Hematopoietic multipotent progenitor cell treated with erythropoietin and hydrocortisone succinate and interleukin-3 and kit ligand, for 4 days (in vitro differentiated cells): ENCODE measurements at regions not wholly inside any gene's neighbourhood (a gene's known extent, or its start where the extent isn't known, plus 50 kb on each side); places are given as distances from the start of the nearest gene placed in this dataset.

ENCODE experiments used
- DNase-seq: peaks from one replicate; pipeline ENCODE4 v3.0.0-alpha.2; 2015

DNA sequence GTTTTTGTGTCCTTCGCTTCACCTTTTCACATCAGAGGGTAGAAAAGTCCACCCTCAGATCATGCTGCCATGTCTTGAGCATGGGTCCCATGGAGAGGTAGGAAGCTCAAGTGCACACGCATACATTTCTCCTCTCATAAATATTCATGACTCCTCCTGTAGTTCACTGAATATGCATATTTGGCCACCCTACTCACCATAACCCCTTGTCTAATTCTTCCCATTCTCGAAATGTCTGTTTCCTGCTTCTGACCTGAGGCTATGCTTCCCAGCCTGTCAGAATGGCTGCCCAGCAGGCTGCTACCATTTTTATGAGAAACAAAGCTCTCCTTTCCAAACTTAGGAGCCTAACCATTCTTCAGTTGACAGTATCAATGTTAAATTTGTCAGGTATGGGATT lies 86.5 kb downstream of the ADRA2C start:
- no peak for DNase-seq

DNA sequence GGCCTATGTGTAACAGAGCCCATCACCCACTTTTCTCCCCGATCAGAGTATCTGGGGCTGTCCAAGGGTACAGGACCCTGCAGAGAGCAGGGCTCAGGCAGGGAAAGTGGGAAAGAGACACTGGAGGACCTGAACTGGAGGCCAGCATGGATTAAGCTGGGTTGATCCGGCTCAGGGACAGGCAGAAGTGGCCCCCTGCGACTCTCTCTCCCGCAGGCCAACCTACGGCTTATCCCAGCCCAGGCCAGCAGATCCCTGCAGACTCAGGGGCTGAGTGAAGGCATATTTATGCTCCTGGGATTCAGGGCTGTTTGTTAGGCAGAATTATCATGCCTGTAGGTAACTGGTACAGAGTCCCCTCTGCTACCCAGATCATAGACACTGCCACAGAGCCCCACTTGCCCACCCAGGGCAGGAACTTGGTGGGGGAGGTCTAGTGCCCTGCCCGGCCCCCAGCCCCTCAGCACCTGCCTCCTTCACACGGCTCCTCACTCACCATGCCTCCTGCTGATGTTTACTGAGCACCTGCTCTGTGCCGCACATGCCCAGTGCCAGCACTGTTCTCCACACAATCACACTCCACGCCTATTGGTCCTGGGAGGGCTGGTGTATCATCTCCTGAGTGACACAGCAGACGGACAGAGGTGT lies 87.3 kb downstream of the ADRA2C start:
- DNase-seq, result no peak

DNA sequence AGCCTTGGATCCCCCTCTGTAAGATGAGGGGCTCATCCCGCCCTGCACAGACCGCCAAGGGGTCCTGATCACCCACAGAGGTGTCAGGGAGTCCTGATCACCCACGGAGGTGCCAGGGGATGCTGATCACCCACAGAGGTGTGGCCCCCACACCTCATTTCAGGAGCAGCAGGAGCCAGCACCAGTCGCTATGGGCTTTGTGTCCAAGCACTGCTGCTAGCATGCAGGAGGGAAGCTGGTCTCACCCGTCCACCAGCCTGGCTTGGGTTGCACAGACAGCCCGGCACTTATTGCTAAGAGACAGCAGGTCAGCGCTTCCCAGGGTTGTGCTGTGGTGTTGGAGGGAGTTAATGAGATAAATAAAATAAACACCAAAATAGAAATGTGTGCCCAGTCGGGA lies 88.5 kb downstream of the ADRA2C start:
- no peak for DNase-seq

GRCh38 chr4:3855646-3856045 lies 89.5 kb downstream of the ADRA2C start:
- DNase-seq, result no peak

DNA sequence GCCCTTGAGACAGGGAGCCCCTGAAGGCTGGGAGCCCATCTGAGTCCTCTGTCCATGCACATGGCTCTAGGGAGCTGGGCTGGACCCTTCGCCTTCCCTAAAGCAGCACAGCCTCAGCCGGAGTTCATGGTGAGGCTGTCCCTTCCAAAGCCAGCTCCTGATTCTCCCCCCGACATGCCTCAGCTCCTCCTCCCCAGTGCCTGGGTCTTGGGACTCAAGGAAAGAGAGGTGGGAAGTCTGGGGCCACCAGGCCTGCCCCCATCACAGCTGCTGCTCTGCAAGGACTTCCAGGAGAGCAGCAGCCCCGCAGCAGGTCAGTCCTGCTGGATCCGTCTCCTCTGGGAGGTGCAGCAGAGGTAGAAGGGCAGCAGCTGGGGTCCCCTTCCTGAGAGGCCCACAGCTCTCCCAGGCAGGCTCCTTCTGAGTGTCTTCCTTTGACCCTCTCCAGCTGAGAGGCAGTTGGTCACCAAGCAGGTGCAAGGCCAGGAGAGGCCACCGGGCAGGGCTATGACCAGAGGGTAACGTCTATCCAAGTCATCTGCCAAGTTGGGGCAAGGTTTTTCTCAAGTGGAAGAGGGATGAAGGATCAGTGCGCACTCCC lies 90.5 kb downstream of the ADRA2C start:
- DNase-seq, result no peak

DNA sequence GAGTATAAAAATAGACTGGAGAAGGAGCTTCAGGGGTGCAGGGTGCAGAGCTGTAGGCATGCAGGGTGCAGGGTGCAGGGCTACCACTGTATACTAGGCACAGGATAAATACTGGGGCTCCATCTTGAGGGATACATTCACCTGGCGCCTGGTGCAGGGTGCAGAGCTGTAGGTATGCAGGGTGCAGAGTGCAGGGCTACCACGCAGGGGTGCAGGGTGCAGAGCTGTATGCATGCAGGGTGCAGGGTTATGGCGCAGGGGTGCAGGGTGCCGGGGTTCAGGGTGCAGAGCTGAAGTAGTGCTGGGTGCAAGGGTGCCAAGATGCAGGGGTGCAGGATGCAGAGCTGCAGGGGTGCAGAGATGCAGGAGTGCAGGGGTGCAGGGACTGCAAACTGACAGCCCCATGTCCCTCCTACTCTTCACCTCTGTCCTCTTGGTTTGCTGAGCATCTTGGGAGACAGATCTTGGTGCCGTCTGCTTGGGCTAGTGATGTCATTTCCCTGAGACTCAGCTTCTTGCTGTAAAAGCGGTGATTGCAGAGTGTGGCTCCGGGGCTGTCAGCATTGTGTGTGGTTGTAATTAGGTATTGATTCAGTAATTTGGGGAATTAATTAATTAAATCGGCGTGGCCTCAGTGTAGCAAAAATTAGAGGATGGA lies 91.2 kb downstream of the ADRA2C start:
- no peak for DNase-seq

GRCh38 chr4:3858046-3858730 lies 92.0 kb downstream of the ADRA2C start:
- DNase-seq, result no peak

DNA sequence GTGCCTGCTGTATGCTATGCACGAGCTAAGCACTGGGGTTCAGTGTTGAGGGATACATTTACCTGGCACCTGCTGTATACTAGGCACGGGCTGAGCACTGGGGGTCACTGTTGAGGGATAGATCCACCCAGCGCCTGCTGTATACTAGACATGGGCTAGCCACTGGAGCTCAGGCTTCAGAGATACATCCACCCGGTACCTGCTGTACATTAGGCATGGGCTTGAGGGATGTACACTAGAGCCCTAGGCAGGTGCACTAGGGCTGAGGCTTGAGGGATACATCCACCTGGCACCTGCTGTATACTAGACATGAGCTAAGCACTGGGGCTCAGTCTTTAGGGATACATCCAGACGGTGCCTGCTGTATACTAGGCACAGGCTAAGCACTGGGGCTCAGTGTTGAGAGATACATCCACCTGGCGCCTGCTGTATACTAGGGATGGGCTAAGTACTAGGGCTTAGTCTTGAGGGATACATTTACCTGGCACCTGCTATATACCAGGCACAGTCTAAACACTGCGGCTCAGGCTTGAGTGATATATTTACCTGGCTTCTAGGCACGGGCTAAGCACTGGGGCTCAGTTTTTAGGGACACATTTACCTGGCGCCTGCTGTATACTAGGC lies 92.7 kb downstream of the ADRA2C start:
- no peak for DNase-seq

GRCh38 chr4:3859571-3859970 lies 93.4 kb downstream of the ADRA2C start:
- no peak for DNase-seq

GRCh38 chr4:3860061-3860912 lies 94.1 kb downstream of the ADRA2C start:
- DNase-seq, result no peak

- no peak for DNase-seq
These were observed 94.9 kb downstream of the ADRA2C start for GRCh38 chr4:3860913-3861636.

DNA sequence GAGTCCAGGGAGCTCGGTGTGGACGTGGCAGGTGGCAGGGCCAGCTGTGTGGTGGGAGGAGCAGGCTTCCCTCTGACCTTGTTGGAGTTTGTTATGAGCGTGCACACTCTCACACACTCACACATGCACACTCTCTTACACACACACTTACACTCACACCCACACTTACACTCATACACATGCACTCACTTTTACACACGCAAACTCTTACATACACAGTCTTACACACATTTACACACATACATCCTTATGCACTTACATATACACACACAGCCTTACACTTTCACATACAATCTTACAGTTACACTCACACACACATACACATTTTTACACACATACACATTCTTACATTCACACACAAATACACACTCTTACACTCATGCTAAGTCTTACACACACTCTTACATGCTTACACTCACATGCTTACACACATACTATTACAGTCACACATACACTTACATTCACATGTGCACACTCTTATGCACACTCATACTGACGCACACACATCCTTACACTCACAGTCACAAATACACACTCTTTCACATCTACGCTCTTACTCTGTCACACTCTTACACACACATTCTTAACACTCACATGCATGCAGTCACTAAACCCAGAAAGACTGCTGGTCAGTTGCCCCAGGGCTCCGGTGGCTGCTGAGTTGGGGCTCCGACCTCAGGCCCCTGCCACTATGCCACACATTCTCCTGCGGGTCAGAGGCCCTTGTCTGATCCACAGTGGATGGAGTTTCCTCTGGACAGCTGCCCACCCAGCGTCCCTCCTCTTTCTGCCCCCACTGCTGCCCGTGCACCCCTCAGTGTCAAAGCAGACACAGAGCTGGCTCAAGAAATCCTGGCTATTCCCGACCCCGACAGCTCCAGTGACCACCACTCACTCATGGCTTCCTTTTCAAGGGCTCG lies 95.8 kb downstream of the ADRA2C start:
- no peak for DNase-seq

- no peak for DNase-seq
These were observed 96.6 kb downstream of the ADRA2C start for GRCh38 chr4:3862640-3863420.

GRCh38 chr4:3863841-3864741 lies 97.9 kb downstream of the ADRA2C start:
- no peak for DNase-seq

GRCh38 chr4:3864742-3865721 lies 98.8 kb downstream of the ADRA2C start:
- DNase-seq, result no peak

DNA sequence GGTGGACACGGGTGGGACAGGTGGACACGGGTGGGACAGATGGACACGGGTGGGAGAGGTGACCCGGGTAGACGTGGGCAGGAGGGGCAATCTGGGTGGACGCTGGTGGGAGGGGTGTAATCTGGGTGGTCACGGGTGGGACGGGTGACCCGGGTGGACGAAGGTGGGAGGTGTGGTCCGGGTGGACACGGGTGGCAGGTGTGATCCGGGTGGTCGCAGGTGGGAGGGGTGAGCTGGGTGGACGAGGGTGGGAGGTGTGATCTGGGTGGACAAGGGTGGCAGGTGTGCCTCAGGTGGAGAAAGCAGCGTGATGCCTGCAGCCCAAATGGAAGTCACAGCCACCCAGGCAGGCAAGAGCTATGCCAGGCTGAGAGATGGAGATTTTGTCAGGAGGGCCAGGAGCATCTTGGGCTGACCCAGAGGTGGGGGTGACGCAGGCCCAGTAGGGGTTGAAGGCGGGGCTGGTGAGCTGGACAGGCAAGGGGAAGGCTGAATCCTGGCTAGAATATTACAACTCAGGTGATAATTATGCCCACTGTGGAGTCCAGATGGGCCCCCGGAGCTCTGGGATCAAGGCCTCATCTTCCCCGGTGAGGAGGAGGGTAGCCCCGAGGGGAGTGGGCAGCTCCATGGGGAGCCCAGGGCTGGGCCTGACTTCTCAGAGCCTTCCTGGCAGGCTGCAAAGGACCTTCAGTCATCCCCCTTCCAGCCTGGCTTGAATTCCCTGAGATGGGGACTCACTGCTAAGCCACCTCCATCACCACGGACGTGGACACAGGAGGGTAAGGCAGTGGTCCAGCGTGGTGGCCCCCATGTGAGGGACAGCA lies 100.0 kb downstream of the ADRA2C start:
- no peak for DNase-seq

DNA sequence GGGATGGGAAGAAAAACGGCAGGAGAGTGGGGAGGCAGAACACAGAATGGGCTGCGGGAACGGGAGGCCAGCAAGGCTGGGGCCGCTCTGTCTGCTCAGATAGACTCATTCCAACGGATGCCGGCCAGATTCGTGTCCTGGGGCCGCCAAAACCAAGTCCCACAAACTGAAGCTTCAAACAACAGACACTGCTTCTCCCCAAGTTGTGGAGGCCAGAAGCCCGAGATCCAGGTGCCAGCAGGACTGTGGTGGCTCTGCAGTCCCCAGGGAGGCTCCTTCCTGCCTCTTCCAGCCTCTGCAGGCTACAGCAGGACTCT lies 100.6 kb downstream of the ADRA2C start:
- DNase-seq, result no peak
